Chondrocyte (in vitro differentiated cells): ENCODE measurements at regions not wholly inside any gene's neighbourhood (a gene's known extent, or its start where the extent isn't known, plus 50 kb on each side); places are given as distances from the start of the nearest gene placed in this dataset.

Source experiments
- DNase-seq: peaks from one replicate; pipeline ENCODE4 v3.0.0; 2021; ENCODE audit warnings: mixed read lengths, low spot score
- H3K27ac Mint-ChIP-seq: one replicate; pipeline ENCODE4 v1.8.0; 2021; ENCODE audit warnings: mild to moderate bottlenecking, moderate library complexity, mixed read lengths; ENCODE audit not compliant: unreplicated experiment
- H3K27me3 Mint-ChIP-seq: 2 replicates; pipeline ENCODE4 v1.8.0; 2021; ENCODE audit warnings: low read depth, mixed read lengths
- H3K36me3 Mint-ChIP-seq: 2 replicates; pipeline ENCODE4 v1.8.0; 2021; ENCODE audit warnings: low read depth, mixed read lengths
- H3K4me1 Mint-ChIP-seq: 2 replicates; pipeline ENCODE4 v1.8.0; 2021; ENCODE audit warnings: low read depth, mild to moderate bottlenecking, mixed read lengths
- H3K4me3 Mint-ChIP-seq: one replicate; pipeline ENCODE4 v1.8.0; 2021; ENCODE audit warnings: mild to moderate bottlenecking, moderate library complexity, mixed read lengths; ENCODE audit not compliant: unreplicated experiment
- H3K9me3 Mint-ChIP-seq: 2 replicates; pipeline ENCODE4 v1.8.0; 2021; ENCODE audit warnings: low read depth, mixed read lengths
- TF ChIP-seq, protein P1 (sequence below): fragments of 200-600 bp; sonication (generic); IDR thresholded peaks from 2 replicates; pipeline ENCODE4 v1.5.0; 2021; ENCODE audit warnings: antibody characterized with exemption, mild to moderate bottlenecking, moderate library complexity

DNA sequence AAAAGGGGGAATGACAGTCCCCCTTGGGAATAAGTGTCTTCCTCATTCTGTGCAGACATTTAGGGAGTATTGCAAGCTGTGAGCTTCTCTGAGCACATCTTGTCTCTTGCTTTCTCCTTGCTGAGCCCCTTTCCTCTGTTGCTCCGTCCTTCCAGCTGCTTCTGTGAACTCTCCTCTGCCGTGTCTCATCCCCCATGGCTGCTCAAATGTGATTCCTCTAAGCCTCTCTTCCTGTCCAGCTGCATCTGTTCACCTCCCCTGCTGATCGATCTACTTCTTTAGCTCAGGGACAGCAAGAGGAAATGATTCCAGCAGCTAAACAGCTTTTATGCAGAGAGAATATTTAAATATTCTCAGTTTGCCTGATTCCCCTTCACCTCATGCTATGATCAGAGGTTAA lies 328.0 kb upstream of the DNAJC19 start:
- H3K27me3 Mint-ChIP-seq, result peaks cover 9% of the 10 kb centered on the region
- no peaks in the 10 kb centered on the region for H3K4me1 Mint-ChIP-seq
- peaks cover 16% of the 10 kb centered on the region for H3K9me3 Mint-ChIP-seq
- peaks cover 4% of the 10 kb centered on the region for H3K36me3 Mint-ChIP-seq
- DNase-seq, result no peak
- H3K27ac Mint-ChIP-seq, result no peak overlapping the region
- TF ChIP-seq, protein P1, sequence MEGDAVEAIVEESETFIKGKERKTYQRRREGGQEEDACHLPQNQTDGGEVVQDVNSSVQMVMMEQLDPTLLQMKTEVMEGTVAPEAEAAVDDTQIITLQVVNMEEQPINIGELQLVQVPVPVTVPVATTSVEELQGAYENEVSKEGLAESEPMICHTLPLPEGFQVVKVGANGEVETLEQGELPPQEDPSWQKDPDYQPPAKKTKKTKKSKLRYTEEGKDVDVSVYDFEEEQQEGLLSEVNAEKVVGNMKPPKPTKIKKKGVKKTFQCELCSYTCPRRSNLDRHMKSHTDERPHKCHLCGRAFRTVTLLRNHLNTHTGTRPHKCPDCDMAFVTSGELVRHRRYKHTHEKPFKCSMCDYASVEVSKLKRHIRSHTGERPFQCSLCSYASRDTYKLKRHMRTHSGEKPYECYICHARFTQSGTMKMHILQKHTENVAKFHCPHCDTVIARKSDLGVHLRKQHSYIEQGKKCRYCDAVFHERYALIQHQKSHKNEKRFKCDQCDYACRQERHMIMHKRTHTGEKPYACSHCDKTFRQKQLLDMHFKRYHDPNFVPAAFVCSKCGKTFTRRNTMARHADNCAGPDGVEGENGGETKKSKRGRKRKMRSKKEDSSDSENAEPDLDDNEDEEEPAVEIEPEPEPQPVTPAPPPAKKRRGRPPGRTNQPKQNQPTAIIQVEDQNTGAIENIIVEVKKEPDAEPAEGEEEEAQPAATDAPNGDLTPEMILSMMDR, result no peak
- H3K4me3 Mint-ChIP-seq, result no peak overlapping the region

GRCh38 chr3:181316482-181316881 lies 326.9 kb upstream of the DNAJC19 start:
- no peak for DNase-seq
- Mint-ChIP-seq H3K27me3 (peaks cover 10% of the 10 kb centered on the region), H3K4me1 (no peaks in the 10 kb centered on the region), H3K36me3 (no peaks in the 10 kb centered on the region), H3K4me3 (no peak overlapping the region), H3K27ac (no peak overlapping the region), H3K9me3 (peaks cover 6% of the 10 kb centered on the region)
- TF ChIP-seq, protein P1, result no peak

DNA sequence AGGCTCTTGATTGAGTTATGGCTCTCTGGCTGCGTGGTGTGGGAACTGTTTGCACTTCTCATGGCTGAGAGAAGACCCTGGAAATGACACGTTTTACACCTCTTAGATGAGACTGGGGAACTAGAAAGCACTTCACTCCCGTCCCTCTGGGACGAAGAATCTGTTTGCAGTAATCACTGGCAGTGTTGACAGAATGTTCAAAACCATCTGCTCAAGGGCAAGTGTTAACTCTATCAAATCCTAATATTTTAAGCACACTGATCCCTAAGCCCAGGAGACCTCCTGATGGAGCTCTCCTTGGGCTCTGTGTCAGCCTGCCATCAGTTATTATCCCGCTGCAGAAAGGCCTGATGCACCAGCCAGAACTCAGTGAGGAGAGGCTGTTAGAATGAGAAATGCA lies 323.8 kb upstream of the DNAJC19 start:
- no peaks in the 10 kb centered on the region for H3K36me3 Mint-ChIP-seq
- no peak overlapping the region for H3K4me3 Mint-ChIP-seq
- H3K9me3 Mint-ChIP-seq, result no peaks in the 10 kb centered on the region
- no peak overlapping the region for H3K27ac Mint-ChIP-seq
- TF ChIP-seq, protein P1, result no peak
- H3K4me1 Mint-ChIP-seq, result no peaks in the 10 kb centered on the region
- peaks cover 13% of the 10 kb centered on the region for H3K27me3 Mint-ChIP-seq
- no peak for DNase-seq

DNA sequence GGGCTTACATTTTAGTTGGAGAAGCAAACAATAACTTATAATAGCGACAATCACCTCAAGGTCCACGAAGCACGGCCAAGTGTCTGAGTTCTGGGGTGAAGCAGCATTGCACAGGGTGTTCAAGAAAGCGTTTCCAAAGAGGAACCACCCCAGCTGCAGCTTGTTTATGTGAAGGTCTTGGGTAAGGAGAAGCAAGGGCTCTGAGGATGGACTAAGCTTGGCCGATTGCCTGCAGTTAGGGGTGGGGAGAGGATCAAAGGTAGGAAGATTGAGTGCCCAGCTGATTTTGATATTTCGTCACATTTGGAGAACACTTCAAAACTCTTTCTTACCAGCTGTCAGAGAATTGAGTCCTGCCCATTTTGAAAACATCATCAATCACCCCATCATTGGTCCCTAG lies 321.6 kb upstream of the DNAJC19 start:
- Mint-ChIP-seq H3K4me3 (no peak overlapping the region), H3K9me3 (peaks cover 7% of the 10 kb centered on the region), H3K4me1 (no peaks in the 10 kb centered on the region), H3K27me3 (peaks cover 14% of the 10 kb centered on the region), H3K27ac (no peak overlapping the region), H3K36me3 (no peaks in the 10 kb centered on the region)
- no peak for DNase-seq
- TF ChIP-seq, protein P1, result no peak

DNA sequence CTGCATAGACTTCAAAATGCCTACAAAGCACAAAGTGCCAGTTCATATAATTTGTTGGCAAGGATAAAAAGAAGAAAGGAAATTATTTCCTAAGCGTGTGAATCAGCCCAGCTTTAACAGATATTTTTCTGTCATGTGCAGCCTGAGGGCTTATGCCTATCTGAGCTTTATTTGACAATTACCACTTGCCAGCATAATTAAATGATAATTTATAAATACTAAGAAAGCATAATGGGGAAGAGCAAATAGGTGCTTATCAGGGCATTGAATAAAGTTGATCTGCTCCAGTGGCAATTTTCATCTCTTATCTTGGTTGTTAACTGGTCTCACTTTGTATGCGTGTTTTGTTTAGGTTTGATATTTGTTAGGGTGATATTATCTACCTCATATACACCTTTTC lies 313.4 kb upstream of the DNAJC19 start:
- Mint-ChIP-seq H3K9me3 (peaks cover 10% of the 10 kb centered on the region), H3K4me3 (no peak overlapping the region), H3K27ac (no peak overlapping the region), H3K27me3 (peaks cover 15% of the 10 kb centered on the region), H3K36me3 (no peaks in the 10 kb centered on the region), H3K4me1 (no peaks in the 10 kb centered on the region)
- DNase-seq, result no peak
- TF ChIP-seq, protein P1, result no peak
